ENCODE measurements at regions not wholly inside any gene's neighbourhood (a gene's known extent, or its start where the extent isn't known, plus 50 kb on each side); places are given as distances from the start of the nearest gene placed in this dataset.
"Not testable (repeated sequence)": the region's sequence is repeated elsewhere in the genome, so short reads cannot be mapped to it uniquely, and the experiment has no call there.

DNA sequence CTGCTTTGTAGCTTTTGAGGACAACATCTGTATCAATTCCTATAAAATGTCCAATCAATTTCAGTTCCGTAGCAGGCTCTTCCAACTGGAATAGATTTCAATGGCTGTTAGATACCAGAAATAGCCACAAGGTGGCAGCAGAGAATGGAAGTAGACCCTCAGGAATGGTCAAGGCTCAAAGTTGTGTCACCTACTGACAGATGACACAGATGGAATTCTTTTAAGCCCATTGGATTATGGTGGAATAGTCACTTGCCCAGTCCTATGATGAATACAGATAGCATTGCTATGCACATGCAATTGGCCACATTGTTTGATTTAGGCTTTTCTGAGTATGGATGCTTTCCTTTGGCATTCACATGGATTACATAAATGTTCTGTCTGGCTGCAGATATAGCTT, 130.4 kb upstream of the RADX start:
- H3K27ac ChIP-seq = no peak overlapping the region
- ChIA-PET CTCF (interaction anchor here (0.6 to 1.1 kb wide), 2 partner anchors 33 to 364 kb away, joined by 3 to 4 read pairs; no protein-coding TSS in a partner anchor), POLR2A (ENCODE audit: low non-redundant PET) (no interaction called here)
- TF ChIP-seq, protein P1, sequence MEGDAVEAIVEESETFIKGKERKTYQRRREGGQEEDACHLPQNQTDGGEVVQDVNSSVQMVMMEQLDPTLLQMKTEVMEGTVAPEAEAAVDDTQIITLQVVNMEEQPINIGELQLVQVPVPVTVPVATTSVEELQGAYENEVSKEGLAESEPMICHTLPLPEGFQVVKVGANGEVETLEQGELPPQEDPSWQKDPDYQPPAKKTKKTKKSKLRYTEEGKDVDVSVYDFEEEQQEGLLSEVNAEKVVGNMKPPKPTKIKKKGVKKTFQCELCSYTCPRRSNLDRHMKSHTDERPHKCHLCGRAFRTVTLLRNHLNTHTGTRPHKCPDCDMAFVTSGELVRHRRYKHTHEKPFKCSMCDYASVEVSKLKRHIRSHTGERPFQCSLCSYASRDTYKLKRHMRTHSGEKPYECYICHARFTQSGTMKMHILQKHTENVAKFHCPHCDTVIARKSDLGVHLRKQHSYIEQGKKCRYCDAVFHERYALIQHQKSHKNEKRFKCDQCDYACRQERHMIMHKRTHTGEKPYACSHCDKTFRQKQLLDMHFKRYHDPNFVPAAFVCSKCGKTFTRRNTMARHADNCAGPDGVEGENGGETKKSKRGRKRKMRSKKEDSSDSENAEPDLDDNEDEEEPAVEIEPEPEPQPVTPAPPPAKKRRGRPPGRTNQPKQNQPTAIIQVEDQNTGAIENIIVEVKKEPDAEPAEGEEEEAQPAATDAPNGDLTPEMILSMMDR (conservative IDR thresholded peaks at IDR 0.05; ENCODE audit: low read depth) = peak; percentile 58
- peak; percentile 13 for DNase-seq (ENCODE audit: low spot score)

DNA sequence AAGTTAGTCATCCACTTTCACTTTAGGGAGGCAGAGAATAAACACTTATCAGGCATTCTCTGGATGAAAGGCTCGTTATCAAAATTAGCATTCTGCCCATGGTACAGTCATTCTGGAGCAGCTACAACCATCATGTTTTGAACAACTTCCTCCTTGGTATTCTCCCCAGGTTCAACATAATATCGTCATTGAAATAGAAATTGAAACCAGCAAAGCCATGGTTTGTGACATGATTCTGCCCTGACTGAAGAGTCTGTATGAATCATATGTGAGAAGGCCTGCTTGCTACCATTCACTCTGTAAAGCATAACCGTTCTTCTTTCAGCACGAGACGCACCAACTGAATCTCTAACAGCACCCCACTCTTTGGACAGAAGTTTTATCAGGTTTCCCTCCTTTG, 127.5 kb upstream of the RADX start:
- ChIA-PET CTCF (no interaction called here), POLR2A (ENCODE audit: low non-redundant PET) (no interaction called here)
- no peak for DNase-seq (ENCODE audit: low spot score)
- H3K27ac ChIP-seq = no peak overlapping the region
- TF ChIP-seq, protein P1 (conservative IDR thresholded peaks at IDR 0.05; ENCODE audit: low read depth) = no peak

DNA sequence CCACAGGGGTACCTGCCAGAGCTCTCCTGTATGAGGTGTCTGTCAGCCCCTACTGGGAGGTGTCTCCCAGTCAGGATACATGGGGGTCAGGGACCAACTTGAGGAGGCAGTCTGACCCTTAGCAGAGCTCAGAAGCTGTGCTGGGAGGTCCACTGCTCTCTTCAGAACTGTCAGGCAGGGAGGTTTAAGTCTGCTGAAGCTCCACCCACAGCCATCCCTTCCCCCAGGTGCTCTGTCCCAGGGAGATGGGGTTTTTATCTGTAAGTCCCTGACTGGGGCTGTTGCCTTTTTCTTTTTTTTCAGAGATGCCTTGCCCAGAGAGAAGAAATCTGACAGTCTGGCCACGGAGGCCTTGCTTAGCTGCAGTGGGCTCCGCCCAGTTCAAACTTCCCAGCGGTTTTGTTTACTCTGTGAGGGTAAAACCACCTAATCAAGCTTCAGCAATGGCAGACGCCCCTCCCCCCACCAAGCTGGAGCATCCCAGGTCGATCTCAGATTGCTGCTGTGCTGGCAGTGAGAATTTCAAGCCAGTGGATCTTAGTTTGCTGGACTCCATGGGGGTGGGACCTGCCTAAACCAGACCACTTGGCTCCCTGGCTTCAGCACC, 118.5 kb upstream of the RADX start:
- H3K27ac ChIP-seq; CTCF ChIA-PET; DNase-seq (ENCODE audit: low spot score); POLR2A ChIA-PET (ENCODE audit: low non-redundant PET): not testable (repeated sequence)

DNA sequence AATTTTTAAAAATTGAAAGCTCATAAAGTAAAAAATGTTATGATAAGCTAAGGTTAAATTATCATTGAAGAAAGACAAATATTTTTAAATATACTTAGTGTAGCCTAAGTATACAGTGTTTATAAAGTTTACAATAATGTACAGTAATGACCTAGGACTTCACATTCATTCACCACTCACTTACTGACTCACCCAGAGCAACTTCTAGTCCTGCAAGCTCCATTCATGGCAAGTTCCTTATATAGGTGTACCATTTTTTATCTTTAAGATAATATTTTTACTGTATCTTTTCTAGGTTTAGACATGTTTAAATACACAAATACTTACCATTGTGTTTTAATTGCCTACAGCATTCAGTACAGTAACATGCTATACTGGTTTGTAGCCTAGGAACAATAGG, 112.3 kb upstream of the RADX start:
- ChIA-PET POLR2A (ENCODE audit: low non-redundant PET) (no interaction called here), CTCF (no interaction called here)
- H3K27ac ChIP-seq = no peak overlapping the region
- no peak for DNase-seq (ENCODE audit: low spot score)
- TF ChIP-seq, protein P1 (conservative IDR thresholded peaks at IDR 0.05; ENCODE audit: low read depth) = no peak

DNA sequence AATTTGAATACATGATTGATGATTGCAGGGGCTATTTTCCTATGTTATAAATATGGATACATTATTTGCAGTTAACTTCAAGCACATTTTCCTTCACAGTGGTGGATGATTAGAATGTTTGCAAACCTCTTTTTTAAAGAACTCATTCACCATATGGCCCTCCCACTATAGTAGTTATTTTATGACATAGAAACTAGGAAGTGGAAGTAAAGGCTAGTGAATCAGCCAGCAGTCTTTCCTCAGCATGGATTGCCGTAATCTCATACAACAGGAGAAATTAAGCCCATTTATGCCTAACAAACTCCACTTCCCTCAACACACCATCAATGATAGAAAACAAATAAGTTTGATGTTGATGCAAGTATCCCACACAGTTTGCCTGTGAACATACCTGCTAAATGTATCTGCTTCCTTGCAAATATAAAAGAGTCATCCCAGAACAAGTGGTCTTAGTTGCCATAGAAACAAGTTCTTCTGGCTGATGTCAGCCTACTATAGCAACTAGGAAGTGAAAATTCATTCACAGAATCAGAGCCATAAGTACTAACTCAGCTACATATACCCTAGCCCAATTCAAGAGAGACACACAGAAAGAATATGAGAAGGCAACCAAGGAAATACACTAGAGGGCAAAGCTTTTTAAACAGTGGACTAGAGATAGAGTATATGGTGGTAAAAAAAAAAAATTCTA, 100.9 kb upstream of the RADX start:
- no peak overlapping the region for H3K27ac ChIP-seq
- TF ChIP-seq, protein P1 (conservative IDR thresholded peaks at IDR 0.05; ENCODE audit: low read depth) = no peak
- no peak for DNase-seq (ENCODE audit: low spot score)
- ChIA-PET CTCF (no interaction called here), POLR2A (ENCODE audit: low non-redundant PET) (no interaction called here)

Measured in RWPE1 (cell line).